Mucosa of rectum (tissue), 2 donors: ENCODE measurements at regions not wholly inside any gene's neighbourhood (a gene's known extent, or its start where the extent isn't known, plus 50 kb on each side); places are given as distances from the start of the nearest gene placed in this dataset.

Experiments
- H3K27ac ChIP-seq, 2 donors: one replicate each; pipeline ENCODE4 v1.7.0; 2013; ENCODE audit warnings: inconsistent platforms in 2 of 2, low read depth in 2 of 2, low read length in 2 of 2
- H3K27me3 ChIP-seq, 2 donors: one replicate each; pipeline ENCODE4 v1.7.0; 2013; ENCODE audit warnings: low read length in 2 of 2; ENCODE audit not compliant: control insufficient read depth in 2 of 2, insufficient read depth in 2 of 2
- H3K36me3 ChIP-seq, 2 donors: one replicate each; pipeline ENCODE4 v1.7.0; 2013; ENCODE audit warnings: low read length in 2 of 2; ENCODE audit not compliant: control insufficient read depth in 2 of 2, insufficient read depth in 2 of 2
- H3K4me1 ChIP-seq, 2 donors: one replicate each; pipeline ENCODE4 v1.7.0; 2013; ENCODE audit warnings: low read length in 2 of 2, mild to moderate bottlenecking in 1 of 2; ENCODE audit not compliant: control insufficient read depth in 2 of 2, insufficient read depth in 2 of 2
- H3K4me3 ChIP-seq, 2 donors: one replicate each; pipeline ENCODE4 v1.7.0; 2013; ENCODE audit warnings: low read length in 2 of 2
- H3K9ac ChIP-seq, 2 donors: one replicate each; pipeline ENCODE4 v1.7.0; 2013; ENCODE audit warnings: low read length in 2 of 2, low read depth in 1 of 2, mild to moderate bottlenecking in 1 of 2
- H3K9me3 ChIP-seq, 2 donors: one replicate each; pipeline ENCODE4 v1.7.0; 2013; ENCODE audit warnings: low read length in 2 of 2; ENCODE audit not compliant: control insufficient read depth in 2 of 2
- donor health status: healthy.
- donor health status: Normal muscosa, but diverticular disease.

DNA sequence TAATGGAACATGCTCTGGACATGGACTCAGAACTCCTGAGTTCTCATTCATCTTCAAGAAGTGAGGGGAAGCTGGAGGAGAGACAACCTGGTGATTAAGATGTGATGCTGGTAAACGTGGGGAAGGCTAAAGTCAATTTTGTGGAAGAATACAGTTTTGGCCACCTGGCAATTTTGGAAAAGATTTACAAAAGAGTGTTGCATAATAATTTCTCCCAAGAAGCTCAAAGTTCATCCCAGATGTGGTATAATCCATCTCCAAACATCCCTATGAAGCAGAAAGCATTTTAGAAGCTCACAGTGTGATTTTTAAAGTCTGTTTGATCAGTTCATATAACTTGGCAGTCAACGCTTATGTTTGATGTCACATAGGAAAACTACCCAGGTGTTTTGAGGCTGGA, 208.7 kb downstream of the LMX1A start:
- Histone ChIP-seq H3K27me3 (no peaks in the 10 kb centered on the region), H3K9ac (no peak overlapping the region), H3K4me3 (no peak overlapping the region), H3K27ac (no peak overlapping the region), H3K9me3 (no peaks in the 10 kb centered on the region), H3K36me3 (no peaks in the 10 kb centered on the region), H3K4me1 (no peaks in the 10 kb centered on the region)

DNA sequence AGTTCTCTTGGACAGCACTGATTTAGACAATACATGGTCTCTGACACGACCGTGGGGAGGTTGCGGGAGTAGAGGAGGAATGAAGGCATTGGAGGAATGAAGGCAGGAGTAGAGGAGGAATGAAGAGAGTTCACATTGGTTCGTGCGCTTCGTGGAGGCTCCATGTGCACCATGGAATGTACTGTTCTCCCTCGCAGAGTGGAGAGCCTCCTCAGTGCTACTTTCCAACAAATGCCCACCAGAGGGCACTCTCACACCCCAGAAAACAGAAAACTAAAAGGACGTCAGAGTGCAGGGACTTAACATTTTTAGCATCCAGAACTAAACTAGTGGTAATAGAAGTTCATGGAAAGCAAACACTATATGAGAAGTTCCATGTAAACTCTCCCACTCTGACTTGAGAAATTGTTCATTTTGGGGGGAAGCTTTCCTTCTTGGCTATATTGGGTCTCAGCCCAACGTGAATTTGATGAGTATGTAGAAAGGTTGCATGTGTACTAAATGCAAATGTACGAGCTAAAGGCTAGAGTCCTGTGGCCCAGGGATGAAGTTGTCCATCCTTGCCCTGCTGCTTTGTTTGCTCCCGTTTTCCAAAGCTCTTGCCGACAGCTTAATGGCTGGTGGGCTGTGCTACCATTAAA, 211.6 kb downstream of the LMX1A start:
- no peaks in the 10 kb centered on the region for H3K27me3 ChIP-seq

DNA sequence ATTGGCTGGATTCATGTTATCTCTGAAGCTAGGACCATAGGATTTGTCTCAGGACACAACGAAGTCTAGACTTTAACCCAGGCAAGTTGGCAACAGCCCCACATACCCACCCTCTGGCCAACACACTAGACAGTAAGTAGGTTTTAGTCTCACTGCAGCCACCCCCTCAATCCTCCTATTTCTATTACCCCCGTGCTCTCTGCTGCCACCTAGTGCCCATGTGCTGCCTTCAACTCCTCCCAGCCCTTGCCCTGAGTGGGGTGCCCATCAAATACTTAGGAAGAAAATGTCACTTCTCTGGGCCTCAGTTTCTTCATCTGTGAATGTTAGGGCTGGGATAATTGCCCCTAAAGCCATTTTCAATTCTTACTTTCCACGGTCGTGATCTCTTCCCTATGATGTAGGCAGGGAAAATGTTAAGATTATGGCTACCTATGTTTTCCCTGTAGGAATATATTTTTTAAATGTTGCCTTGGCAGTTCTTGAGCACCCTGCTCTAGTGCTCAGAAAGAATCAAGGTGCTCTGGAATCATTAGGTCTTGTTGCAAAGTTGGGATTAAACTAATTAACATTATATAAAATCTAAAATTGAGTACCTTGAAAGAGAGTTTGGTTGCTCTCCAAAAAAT, 213.0 kb downstream of the LMX1A start:
- Histone ChIP-seq H3K27ac (no peak overlapping the region), H3K9me3 (no peaks in the 10 kb centered on the region), H3K4me1 (no peaks in the 10 kb centered on the region), H3K27me3 (no peaks in the 10 kb centered on the region), H3K9ac (no peak overlapping the region), H3K36me3 (no peaks in the 10 kb centered on the region), H3K4me3 (no peak overlapping the region)

More for the DNA sequence above, 211.6 kb downstream of the LMX1A start:
- Histone ChIP-seq H3K27ac (no peak overlapping the region), H3K9ac (no peak overlapping the region), H3K36me3 (no peaks in the 10 kb centered on the region), H3K4me1 (no peaks in the 10 kb centered on the region), H3K4me3 (no peak overlapping the region), H3K9me3 (no peaks in the 10 kb centered on the region)

DNA sequence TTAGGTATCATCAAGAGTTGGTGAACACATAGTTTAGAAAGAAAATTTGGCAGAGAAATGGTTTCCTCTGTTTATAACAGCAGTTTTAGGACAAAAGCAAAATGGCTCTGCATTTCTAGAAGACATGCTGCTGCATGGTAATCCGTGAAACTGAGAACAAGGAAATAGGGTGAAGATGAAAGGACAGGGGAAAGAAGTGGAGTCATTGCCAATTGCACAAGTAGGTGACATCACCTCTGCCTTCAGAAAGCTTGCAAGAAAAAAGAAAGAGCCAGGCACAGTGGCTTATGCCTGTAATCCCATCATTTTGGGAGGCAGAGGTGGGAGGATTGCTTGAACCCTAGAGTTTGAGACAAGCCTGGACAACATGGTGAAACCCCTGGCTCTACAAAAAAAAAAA, 217.6 kb downstream of the LMX1A start:
- no peaks in the 10 kb centered on the region for H3K27me3 ChIP-seq
- no peaks in the 10 kb centered on the region for H3K36me3 ChIP-seq
- H3K9me3 ChIP-seq = no peaks in the 10 kb centered on the region
- no peaks in the 10 kb centered on the region for H3K4me1 ChIP-seq
- no peak overlapping the region for H3K4me3 ChIP-seq
- H3K9ac ChIP-seq = no peak overlapping the region
- H3K27ac ChIP-seq = no peak overlapping the region

DNA sequence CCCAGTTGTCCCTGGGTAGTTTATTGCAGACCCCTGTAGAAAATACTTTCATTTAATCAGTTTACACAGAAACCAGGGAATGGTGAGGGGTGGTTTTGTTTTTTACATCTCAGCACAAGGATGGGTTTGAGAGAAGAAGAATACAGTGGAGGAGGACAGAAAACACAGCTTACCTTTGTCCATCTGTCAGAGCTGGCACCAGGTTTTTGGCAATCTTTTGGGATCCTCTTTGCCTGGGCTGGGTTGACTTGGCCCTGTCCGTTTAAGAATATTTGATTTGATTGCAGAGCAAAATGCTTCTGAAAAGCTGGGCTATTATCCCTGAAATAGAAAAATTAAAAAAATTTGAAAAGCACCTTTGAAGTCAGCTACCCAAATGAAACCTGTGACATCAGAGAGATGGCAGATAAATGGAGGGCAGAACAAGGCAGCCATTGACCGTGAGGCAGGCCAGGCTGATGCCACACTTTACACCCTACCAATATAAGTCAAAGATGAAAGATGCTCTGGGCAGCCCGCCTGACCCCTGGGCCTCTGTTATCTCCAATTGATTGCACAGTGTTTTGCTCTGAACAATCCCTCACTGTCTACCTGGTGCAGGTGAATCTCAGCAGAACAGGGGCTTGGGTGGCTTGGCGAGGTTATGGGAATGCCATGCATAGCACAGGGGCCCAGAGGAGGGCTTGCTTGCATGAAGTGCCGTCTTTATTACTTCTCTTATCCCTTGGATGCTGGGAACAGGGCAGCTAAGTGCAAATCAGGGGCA, 218.8 kb downstream of the LMX1A start:
- Histone ChIP-seq H3K9me3 (no peaks in the 10 kb centered on the region), H3K4me3 (no peak overlapping the region), H3K4me1 (no peaks in the 10 kb centered on the region), H3K27ac (no peak overlapping the region), H3K36me3 (no peaks in the 10 kb centered on the region), H3K27me3 (no peaks in the 10 kb centered on the region), H3K9ac (no peak overlapping the region)

DNA sequence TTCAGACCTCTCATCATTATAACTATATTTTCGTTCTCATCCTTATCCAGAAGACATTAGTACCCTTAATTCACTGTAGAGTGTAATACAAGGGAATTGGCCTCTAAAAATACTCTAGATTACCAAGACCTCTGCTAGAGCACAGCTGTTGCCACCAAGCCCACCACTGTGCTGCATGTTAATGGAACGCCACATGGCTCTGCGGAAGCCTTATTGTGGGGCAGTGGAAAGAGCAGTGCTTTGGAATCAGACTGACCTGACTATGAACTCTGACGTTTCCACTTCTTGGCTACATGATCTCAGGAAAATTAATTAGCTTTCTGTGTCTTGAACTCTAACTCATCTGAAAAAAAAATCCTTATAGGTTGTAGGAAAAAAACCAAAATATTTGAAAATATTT, 222.1 kb downstream of the LMX1A start:
- no peaks in the 10 kb centered on the region for H3K27me3 ChIP-seq
- no peaks in the 10 kb centered on the region for H3K36me3 ChIP-seq
- H3K4me1 ChIP-seq = no peaks in the 10 kb centered on the region
- H3K9me3 ChIP-seq = no peaks in the 10 kb centered on the region
- no peak overlapping the region for H3K9ac ChIP-seq
- no peak overlapping the region for H3K4me3 ChIP-seq
- no peak overlapping the region for H3K27ac ChIP-seq

DNA sequence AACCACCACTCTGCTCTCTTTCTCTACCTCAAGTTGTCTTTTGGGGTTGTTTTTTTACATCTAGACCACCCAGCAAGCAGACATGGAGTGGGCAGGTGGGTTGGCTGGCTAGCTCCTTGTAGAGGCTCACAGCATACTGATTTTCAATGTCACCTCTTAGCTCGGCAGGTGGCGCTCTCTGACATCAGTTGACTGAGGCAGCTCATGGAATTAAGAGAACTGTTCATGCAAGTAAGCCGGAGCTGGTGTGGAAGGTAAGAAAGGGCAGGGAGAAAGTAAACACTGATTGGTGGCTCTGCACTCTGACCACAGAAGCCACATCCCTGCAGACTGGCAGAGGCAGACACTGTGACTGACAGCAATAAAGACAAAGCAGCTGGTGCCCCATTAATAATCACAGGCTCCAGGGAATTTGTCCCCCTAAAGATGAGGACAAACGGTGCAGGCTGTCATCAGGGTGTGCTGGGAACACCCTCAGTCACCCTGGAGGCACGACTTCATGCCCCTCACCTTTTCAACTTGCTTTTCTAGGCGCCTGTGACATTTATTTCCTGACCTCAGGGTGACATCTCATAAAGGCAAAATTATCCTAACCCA, 226.8 kb downstream of the LMX1A start:
- Histone ChIP-seq H3K9ac (no peak overlapping the region), H3K27me3 (peaks cover 0 to 2% of the 10 kb centered on the region in 2 donors), H3K27ac (no peak overlapping the region), H3K9me3 (no peaks in the 10 kb centered on the region), H3K36me3 (no peaks in the 10 kb centered on the region), H3K4me1 (no peaks in the 10 kb centered on the region), H3K4me3 (no peak overlapping the region)

DNA sequence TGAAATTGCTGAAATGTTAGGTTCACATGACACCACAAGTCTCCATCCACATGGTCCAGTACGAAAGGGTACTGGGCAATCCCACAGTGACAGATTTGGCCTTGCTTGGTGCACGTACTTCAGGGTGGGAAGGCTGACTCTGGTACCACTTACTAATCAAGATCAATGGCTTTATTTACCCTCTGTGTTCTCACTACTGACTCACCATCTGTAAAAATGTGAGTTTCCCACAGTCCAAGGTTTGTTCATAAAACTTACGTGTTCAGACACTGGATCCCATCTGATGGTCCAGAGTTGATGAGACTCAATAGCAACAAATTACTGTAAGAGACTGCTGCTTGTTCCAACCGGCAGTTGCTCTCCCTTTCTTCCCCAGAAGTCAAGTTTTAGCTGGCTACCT, 231.7 kb downstream of the LMX1A start:
- H3K4me1 ChIP-seq = no peaks in the 10 kb centered on the region
- no peak overlapping the region for H3K4me3 ChIP-seq
- H3K9me3 ChIP-seq = no peaks in the 10 kb centered on the region
- no peaks in the 10 kb centered on the region for H3K36me3 ChIP-seq
- no peak overlapping the region for H3K9ac ChIP-seq
- no peak overlapping the region for H3K27ac ChIP-seq
- H3K27me3 ChIP-seq = peaks cover 2% of the 10 kb centered on the region in 2 donors

DNA sequence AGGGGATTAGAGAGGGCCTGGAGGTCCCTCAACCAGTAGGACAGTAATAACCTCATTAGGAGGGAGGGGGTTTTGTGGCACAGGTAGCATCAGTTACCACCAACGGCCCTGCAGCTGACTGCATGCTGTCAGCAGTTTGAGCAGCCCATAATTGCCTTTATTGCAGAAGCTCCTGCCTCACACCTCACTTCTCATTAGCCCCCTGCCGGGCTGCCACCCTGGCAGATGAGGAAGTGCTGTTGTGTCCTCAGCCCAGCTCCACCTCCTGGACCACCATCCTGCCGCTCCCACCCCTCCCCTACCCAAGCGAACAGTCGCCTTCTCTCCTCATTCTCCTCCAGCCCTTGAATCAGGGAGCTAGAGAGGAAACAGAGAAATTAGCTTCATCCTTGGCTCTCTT, 237.4 kb downstream of the LMX1A start:
- Histone ChIP-seq H3K9ac (no peak overlapping the region), H3K9me3 (no peaks in the 10 kb centered on the region), H3K36me3 (no peaks in the 10 kb centered on the region), H3K4me1 (no peaks in the 10 kb centered on the region), H3K4me3 (no peak overlapping the region), H3K27me3 (peaks cover 12 to 13% of the 10 kb centered on the region in 2 donors), H3K27ac (no peak overlapping the region)

DNA sequence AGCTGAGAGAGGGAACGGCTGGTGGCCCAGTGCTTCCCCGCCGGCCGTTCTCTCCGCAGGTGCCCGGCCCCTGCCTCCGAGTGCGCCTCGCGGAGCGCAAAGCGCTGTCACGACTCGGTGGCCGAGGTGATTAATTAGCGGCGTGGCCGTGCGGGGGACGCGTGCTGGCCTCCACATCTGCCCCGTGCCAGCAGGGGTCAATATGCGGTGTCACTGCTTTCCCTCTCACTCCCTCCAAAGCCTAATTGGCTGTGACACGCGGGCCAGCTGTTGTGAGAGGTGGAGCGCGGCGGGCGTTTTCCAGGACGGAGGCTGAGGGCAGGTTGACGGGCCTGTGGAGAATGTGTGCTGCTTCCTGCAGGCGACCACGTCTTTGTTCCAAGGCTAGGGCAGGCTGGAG, 239.0 kb downstream of the LMX1A start:
- Histone ChIP-seq H3K4me1 (no peaks in the 10 kb centered on the region), H3K9me3 (no peaks in the 10 kb centered on the region), H3K27ac (no peak overlapping the region), H3K27me3 (peaks cover 12 to 13% of the 10 kb centered on the region in 2 donors), H3K4me3 (no peak overlapping the region), H3K36me3 (no peaks in the 10 kb centered on the region), H3K9ac (no peak overlapping the region)
